H9 (cell line): ENCODE measurements at regions not wholly inside any gene's neighbourhood (a gene's known extent, or its start where the extent isn't known, plus 50 kb on each side); places are given as distances from the start of the nearest gene placed in this dataset.

ENCODE experiments used
- DNase-seq: peaks from one replicate; pipeline ENCODE4 v3.0.0-alpha.2; 2017
- H2AFZ ChIP-seq: one replicate; pipeline ENCODE4 v1.6.1; 2013; ENCODE audit warnings: mild to moderate bottlenecking, low read length, control low read depth, moderate library complexity
- H2AK5ac ChIP-seq: 2 replicates; pipeline ENCODE4 v1.6.1; 2013; ENCODE audit warnings: low read length, control low read depth, mixed read lengths; ENCODE audit not compliant: insufficient read length
- H2BK120ac ChIP-seq: one replicate; pipeline ENCODE4 v1.6.1; 2013; ENCODE audit warnings: low read depth, mild to moderate bottlenecking, low read length, control low read depth, inconsistent platforms; ENCODE audit not compliant: poor library complexity, severe bottlenecking
- H2BK12ac ChIP-seq: 2 replicates; pipeline ENCODE4 v1.6.1; 2013; ENCODE audit warnings: low read length, control low read depth, mixed read lengths, low read depth; ENCODE audit not compliant: insufficient read length
- H2BK15ac ChIP-seq: 2 replicates; pipeline ENCODE4 v1.6.1; 2013; ENCODE audit warnings: low read depth, low read length, control low read depth
- H2BK20ac ChIP-seq: one replicate; pipeline ENCODE4 v1.6.1; 2013; ENCODE audit warnings: low read depth, mild to moderate bottlenecking, low read length, control low read depth, inconsistent platforms; ENCODE audit not compliant: poor library complexity, severe bottlenecking
- H2BK5ac ChIP-seq: 2 replicates; pipeline ENCODE4 v1.6.1; 2013; ENCODE audit warnings: low read length, control low read depth, mixed read lengths; ENCODE audit not compliant: insufficient read length
- H3K14ac ChIP-seq: 2 replicates; pipeline ENCODE4 v1.6.1; 2013; ENCODE audit warnings: low read length, control low read depth; ENCODE audit not compliant: insufficient read depth
- H3K18ac ChIP-seq: 2 replicates; pipeline ENCODE4 v1.6.1; 2013; ENCODE audit warnings: low read depth, mild to moderate bottlenecking, mixed read lengths, low read length, control low read depth; ENCODE audit not compliant: insufficient read length
- H3K23ac ChIP-seq: 2 replicates; pipeline ENCODE4 v1.6.1; 2013; ENCODE audit warnings: low read length, control low read depth, mixed read lengths, low read depth; ENCODE audit not compliant: insufficient read length
- H3K23me2 ChIP-seq: 2 replicates; pipeline ENCODE4 v1.6.1; 2013; ENCODE audit warnings: low read depth, mild to moderate bottlenecking, mixed read lengths, low read length, control low read depth; ENCODE audit not compliant: insufficient read length, poor library complexity, severe bottlenecking
- H3K27ac ChIP-seq: 2 replicates; pipeline ENCODE4 v1.5.1; 2013; ENCODE audit warnings: low read length, control low read depth, mixed read lengths, low read depth; ENCODE audit not compliant: insufficient read length
- H3K27me3 ChIP-seq: 2 replicates; pipeline ENCODE4 v1.6.1; 2013; ENCODE audit warnings: low read length, control low read depth, inconsistent platforms; ENCODE audit not compliant: insufficient read depth
- H3K4ac ChIP-seq: 2 replicates; pipeline ENCODE4 v1.6.1; 2013; ENCODE audit warnings: low read depth, mild to moderate bottlenecking, control low read depth, inconsistent platforms, low read length, moderate library complexity
- H3K4me1 ChIP-seq: 2 replicates; pipeline ENCODE4 v1.6.1; 2013; ENCODE audit warnings: low read length, control low read depth, inconsistent platforms; ENCODE audit not compliant: insufficient read depth
- H3K4me2 ChIP-seq: 2 replicates; pipeline ENCODE4 v1.6.1; 2013; ENCODE audit warnings: low read length, control low read depth, mixed read lengths; ENCODE audit not compliant: insufficient read length, insufficient read depth
- H3K56ac ChIP-seq: 2 replicates; pipeline ENCODE4 v1.6.1; 2013; ENCODE audit warnings: low read depth, mild to moderate bottlenecking, mixed read lengths, low read length, control low read depth; ENCODE audit not compliant: insufficient read length
- H3K79me1 ChIP-seq: 2 replicates; pipeline ENCODE4 v1.6.1; 2013; ENCODE audit warnings: low read depth, mild to moderate bottlenecking, moderate library complexity, low read length, control low read depth, inconsistent platforms; ENCODE audit not compliant: insufficient read depth, poor library complexity, severe bottlenecking
- H3K79me2 ChIP-seq: 2 replicates; pipeline ENCODE4 v1.6.1; 2013; ENCODE audit warnings: low read length, control low read depth, inconsistent platforms; ENCODE audit not compliant: insufficient read depth
- H3K9ac ChIP-seq: 2 replicates; pipeline ENCODE4 v1.6.1; 2013; ENCODE audit warnings: low read length, control low read depth, mixed read lengths; ENCODE audit not compliant: insufficient read length; ENCODE audit errors: extremely low read depth
- H3K9me3 ChIP-seq: one replicate; pipeline ENCODE4 v1.6.1; 2013; ENCODE audit warnings: low read depth, low read length, inconsistent platforms; ENCODE audit not compliant: control insufficient read depth
- H3T11ph ChIP-seq: one replicate; pipeline ENCODE4 v1.6.1; 2013; ENCODE audit warnings: mild to moderate bottlenecking, low read length, control low read depth, inconsistent platforms
- H4K20me1 ChIP-seq: one replicate; pipeline ENCODE4 v1.6.1; 2013; ENCODE audit not compliant: control insufficient read depth, insufficient read length, insufficient read depth
- H4K5ac ChIP-seq: 2 replicates; pipeline ENCODE4 v1.6.1; 2013; ENCODE audit warnings: low read depth, mild to moderate bottlenecking, mixed read lengths, low read length, control low read depth; ENCODE audit not compliant: insufficient read length
- H4K8ac ChIP-seq: replicated peaks from 2 replicates; pipeline ENCODE4 v1.6.1; 2013; ENCODE audit warnings: low read length, control low read depth, mixed read lengths, low read depth; ENCODE audit not compliant: insufficient read length
- H4K91ac ChIP-seq: 2 replicates; pipeline ENCODE4 v1.6.1; 2013; ENCODE audit warnings: low read depth, mild to moderate bottlenecking, moderate library complexity, mixed read lengths, low read length, control low read depth; ENCODE audit not compliant: insufficient read length
- H3K27ac Mint-ChIP-seq, 3 experiments: 2 replicates in 2 of 3; 3 replicates in 1 of 3; pipeline ENCODE4 v1.8.0; 2020 to 2021; ENCODE audit warnings: mixed read lengths in 3 of 3, mild to moderate bottlenecking in 1 of 3, moderate library complexity in 1 of 3
- H3K27me3 Mint-ChIP-seq: 2 replicates; pipeline ENCODE4 v1.8.0; 2021; ENCODE audit warnings: low read depth, mild to moderate bottlenecking, moderate library complexity, mixed read lengths
- H3K36me3 Mint-ChIP-seq, 3 experiments: 2 replicates in 2 of 3; 3 replicates in 1 of 3; pipeline ENCODE4 v1.8.0; 2020 to 2021; ENCODE audit warnings: low read depth in 3 of 3, mixed read lengths in 3 of 3; ENCODE audit not compliant: insufficient read depth in 1 of 3
- H3K4me1 Mint-ChIP-seq, 2 experiments: 2 replicates each; pipeline ENCODE4 v1.8.0; 2020; ENCODE audit warnings: mixed read lengths in 2 of 2
- H3K4me3 Mint-ChIP-seq, 2 experiments: 2 replicates in 1 of 2; 3 replicates in 1 of 2; pipeline ENCODE4 v1.8.0; 2020 to 2021; ENCODE audit warnings: mild to moderate bottlenecking in 2 of 2, mixed read lengths in 2 of 2, moderate library complexity in 1 of 2
- H3K9me3 Mint-ChIP-seq, 2 experiments: 2 replicates in 1 of 2; 3 replicates in 1 of 2; pipeline ENCODE4 v1.8.0; 2020; ENCODE audit warnings: mild to moderate bottlenecking in 2 of 2, mixed read lengths in 2 of 2, moderate library complexity in 1 of 2
- WGBS: extraction: QIAGEN DNeasy Blood & Tissue Kit; methylation state at CpG from one replicate; pipeline ENCODE4 v1.1.7; 2013; ENCODE audit warnings: missing lambda C conversion rate, low lambda C conversion rate, mixed read lengths; ENCODE audit not compliant: insufficient read length; ENCODE audit errors: extremely low coverage; 5-methylcytosine and 5-hydroxymethylcytosine counted together
- TF ChIP-seq, protein P1 (sequence below): fragments of 200-600 bp; sonication (generic); conservative IDR thresholded peaks from 3 replicates; pipeline ENCODE4 v1.8.0; 2021; ENCODE audit warnings: antibody characterized with exemption, mild to moderate bottlenecking

DNA sequence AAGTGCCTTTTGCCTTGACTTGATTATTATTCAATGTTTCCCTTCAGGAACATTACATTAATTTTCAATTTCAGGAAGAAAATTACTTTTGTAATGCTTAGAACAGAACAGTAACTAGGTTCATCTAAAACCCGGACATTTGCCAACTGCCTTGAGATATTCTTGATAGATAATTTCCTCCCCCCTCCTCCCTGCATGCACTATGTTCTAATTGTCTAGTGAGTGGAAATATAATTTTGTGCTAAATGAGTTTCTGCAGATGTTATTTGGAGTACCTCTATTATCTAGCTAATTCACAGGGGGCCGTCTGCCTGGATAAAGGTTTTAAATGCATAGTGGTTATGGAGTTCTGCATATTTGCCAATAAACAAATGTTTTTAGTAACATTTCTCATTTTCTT is 200.3 kb upstream of the SLC39A10 start:
- no peaks in the 10 kb centered on the region for H3K27me3 ChIP-seq
- H3K79me1 ChIP-seq = no peaks in the 10 kb centered on the region
- H4K20me1 ChIP-seq = no peaks in the 10 kb centered on the region
- no peak overlapping the region for H4K8ac ChIP-seq
- H3K4me1 ChIP-seq = no peaks in the 10 kb centered on the region
- Mint-ChIP-seq H3K9me3 (no peaks in the 10 kb centered on the region), H3K27ac (no peak overlapping the region), H3K4me1 (no peaks in the 10 kb centered on the region), H3K27me3 (no peaks in the 10 kb centered on the region), H3K36me3 (no peaks in the 10 kb centered on the region), H3K4me3 (no peak overlapping the region)
- no peak overlapping the region for H2BK5ac ChIP-seq
- H2BK120ac ChIP-seq = no peak overlapping the region
- no peak overlapping the region for H2BK15ac ChIP-seq
- H2AK5ac ChIP-seq = no peak overlapping the region
- H3K9ac ChIP-seq = no peak overlapping the region
- H3K9me3 ChIP-seq = no peaks in the 10 kb centered on the region
- no peak for DNase-seq
- no peak overlapping the region for H3K18ac ChIP-seq
- no peak overlapping the region for H4K5ac ChIP-seq
- TF ChIP-seq, protein P1, sequence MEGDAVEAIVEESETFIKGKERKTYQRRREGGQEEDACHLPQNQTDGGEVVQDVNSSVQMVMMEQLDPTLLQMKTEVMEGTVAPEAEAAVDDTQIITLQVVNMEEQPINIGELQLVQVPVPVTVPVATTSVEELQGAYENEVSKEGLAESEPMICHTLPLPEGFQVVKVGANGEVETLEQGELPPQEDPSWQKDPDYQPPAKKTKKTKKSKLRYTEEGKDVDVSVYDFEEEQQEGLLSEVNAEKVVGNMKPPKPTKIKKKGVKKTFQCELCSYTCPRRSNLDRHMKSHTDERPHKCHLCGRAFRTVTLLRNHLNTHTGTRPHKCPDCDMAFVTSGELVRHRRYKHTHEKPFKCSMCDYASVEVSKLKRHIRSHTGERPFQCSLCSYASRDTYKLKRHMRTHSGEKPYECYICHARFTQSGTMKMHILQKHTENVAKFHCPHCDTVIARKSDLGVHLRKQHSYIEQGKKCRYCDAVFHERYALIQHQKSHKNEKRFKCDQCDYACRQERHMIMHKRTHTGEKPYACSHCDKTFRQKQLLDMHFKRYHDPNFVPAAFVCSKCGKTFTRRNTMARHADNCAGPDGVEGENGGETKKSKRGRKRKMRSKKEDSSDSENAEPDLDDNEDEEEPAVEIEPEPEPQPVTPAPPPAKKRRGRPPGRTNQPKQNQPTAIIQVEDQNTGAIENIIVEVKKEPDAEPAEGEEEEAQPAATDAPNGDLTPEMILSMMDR = no peak
- no peak overlapping the region for H3T11ph ChIP-seq
- H3K23me2 ChIP-seq = no peaks in the 10 kb centered on the region
- no peaks in the 10 kb centered on the region for H3K79me2 ChIP-seq
- H2BK12ac ChIP-seq = no peak overlapping the region
- no peak overlapping the region for H3K14ac ChIP-seq
- H2AFZ ChIP-seq = no peak overlapping the region
- no peak overlapping the region for H3K4me2 ChIP-seq
- no peak overlapping the region for H3K56ac ChIP-seq
- H3K4ac ChIP-seq = no peak overlapping the region
- H2BK20ac ChIP-seq = no peak overlapping the region
- no peak overlapping the region for H3K27ac ChIP-seq
- no peak overlapping the region for H3K23ac ChIP-seq
- WGBS = no CpG with 5 or more reads among the region's 2 CpGs
- H4K91ac ChIP-seq = no peak overlapping the region
